Effector memory CD8-positive, alpha-beta T cell (primary cell): ENCODE measurements at regions not wholly inside any gene's neighbourhood (a gene's known extent, or its start where the extent isn't known, plus 50 kb on each side); places are given as distances from the start of the nearest gene placed in this dataset.
"Not testable (repeated sequence)": the region's sequence is repeated elsewhere in the genome, so short reads cannot be mapped to it uniquely, and the experiment has no call there.

Experiments
- ATAC-seq: fragments of 150-1000 bp; cut with Tn5 transposase; replicated peaks from 2 replicates; pipeline ENCODE4 v1.10.0; 2021; ENCODE audit warnings: mild to moderate bottlenecking, moderate library complexity
- DNase-seq, 3 experiments: peaks; one replicate each; pipeline ENCODE4 v3.0.0; 2021
- H3K27ac Mint-ChIP-seq, 2 donors: one replicate each; pipeline ENCODE4 v1.8.0; 2022; ENCODE audit warnings: mild to moderate bottlenecking in 2 of 2, mixed read lengths in 2 of 2, moderate library complexity in 2 of 2
- H3K27me3 Mint-ChIP-seq, 2 donors: one replicate each; pipeline ENCODE4 v1.8.0; 2022; ENCODE audit warnings: mixed read lengths in 2 of 2
- H3K36me3 Mint-ChIP-seq: one replicate; pipeline ENCODE4 v1.8.0; 2022; ENCODE audit warnings: mild to moderate bottlenecking, moderate library complexity, mixed read lengths; ENCODE audit not compliant: insufficient read depth
- H3K4me1 Mint-ChIP-seq, 2 donors: one replicate each; pipeline ENCODE4 v1.8.0; 2022; ENCODE audit warnings: low read depth in 2 of 2, mixed read lengths in 2 of 2
- H3K4me3 Mint-ChIP-seq, 2 donors: one replicate each; pipeline ENCODE4 v1.8.0; 2022; ENCODE audit warnings: mild to moderate bottlenecking in 2 of 2, mixed read lengths in 2 of 2, moderate library complexity in 2 of 2
- H3K9me3 Mint-ChIP-seq, 2 donors: one replicate each; pipeline ENCODE4 v1.8.0; 2022; ENCODE audit warnings: mixed read lengths in 2 of 2

DNA sequence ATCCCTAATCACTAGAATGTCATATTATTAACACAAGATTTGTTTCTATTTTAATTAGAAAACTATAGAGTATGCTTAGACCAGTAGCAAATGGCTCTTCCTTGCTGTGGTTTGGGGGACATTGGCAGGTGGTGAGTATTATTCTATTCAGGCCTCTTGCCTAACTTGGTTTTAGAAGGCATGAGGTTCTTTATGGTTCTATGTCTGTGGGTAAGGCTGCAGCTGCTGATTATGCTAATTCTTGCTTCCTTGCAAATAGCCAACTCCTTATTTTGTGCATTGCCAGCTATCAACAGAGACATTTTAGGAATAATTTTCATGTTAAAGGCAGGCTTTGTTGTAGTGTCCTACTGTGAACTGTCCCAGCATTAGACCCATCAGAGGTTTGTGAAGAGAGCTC is 1344.9 kb downstream of the UQCRFS1 start:
- no peak for DNase-seq
- ATAC-seq = no peak
- Mint-ChIP-seq H3K4me3 (no peak overlapping the region), H3K9me3 (peaks cover 12 to 25% of the 10 kb centered on the region in 2 donors), H3K4me1 (no peaks in the 10 kb centered on the region), H3K27ac (no peak overlapping the region), H3K36me3 (no peaks in the 10 kb centered on the region), H3K27me3 (no peaks in the 10 kb centered on the region)

DNA sequence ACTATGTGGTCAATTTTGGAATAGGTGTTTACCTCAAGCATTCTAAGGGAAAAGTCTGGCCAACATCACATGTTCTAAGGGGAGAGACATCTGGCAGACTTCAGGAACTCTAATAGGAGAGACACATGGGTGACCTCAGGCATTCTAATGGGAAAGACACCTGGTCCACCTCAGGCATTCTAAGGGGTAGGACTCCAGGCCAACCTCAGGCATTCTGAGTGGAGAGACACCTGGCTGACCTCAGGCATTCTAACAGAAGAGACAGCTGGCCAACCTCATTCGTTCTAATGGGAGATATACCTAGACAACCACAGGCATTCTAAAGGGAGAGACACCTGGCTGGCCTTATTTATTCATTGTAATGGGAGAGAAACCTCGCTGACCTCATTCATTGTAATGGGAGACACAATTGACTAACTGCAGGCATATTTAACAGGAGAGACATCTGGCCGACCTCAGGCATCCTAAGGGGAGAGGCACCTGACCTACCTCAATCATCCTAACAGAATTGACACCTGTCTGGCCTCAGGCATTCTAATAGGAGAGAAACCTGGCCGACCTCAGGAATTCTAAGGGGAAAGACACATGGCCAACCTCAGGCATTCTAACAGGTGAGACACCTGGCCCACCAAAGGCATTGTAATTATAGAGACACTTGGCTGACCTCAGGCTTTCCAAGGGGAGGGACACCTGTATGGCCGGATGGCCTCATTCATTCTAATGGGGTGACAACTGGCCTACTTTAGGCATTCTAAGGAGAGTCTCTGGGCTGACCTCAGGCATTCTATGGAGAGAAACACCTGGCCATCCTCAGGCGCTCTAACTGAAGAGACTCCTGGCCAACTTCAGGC is 1346.8 kb downstream of the UQCRFS1 start:
- DNase-seq = no peak
- ATAC-seq = no peak
- peaks cover 12 to 27% of the 10 kb centered on the region in 2 donors for H3K9me3 Mint-ChIP-seq
- H3K27me3 Mint-ChIP-seq = no peaks in the 10 kb centered on the region
- no peaks in the 10 kb centered on the region for H3K4me1 Mint-ChIP-seq
- no peak overlapping the region for H3K27ac Mint-ChIP-seq
- H3K4me3 Mint-ChIP-seq = no peak overlapping the region
- H3K36me3 Mint-ChIP-seq = no peaks in the 10 kb centered on the region

DNA sequence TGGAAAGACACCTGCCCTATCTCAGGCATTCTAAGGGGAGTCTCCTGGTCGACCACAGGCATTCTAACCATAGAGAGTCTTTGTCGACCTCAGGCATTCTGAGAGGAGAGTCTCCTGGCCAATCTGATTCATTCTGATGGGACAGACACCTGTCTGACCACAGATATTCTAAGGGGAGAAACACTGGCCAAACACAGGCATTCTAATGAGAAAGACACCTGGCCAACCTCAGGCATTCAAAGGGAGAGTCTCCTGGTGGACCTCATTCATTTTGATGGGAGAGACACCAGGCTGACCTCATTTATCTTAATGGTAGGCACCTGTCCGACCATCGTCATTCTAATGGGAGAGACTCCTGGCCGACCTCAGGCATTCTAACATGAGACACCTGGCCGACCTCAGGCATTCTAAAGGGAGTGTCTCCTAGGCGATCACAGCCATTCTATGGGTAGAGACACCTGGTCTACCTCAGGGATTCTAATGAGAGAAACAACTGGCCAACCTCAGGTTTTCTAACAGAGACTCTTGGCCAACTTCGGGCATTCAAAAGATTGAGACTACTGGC is 1351.5 kb downstream of the UQCRFS1 start:
- ATAC-seq (no peak), DNase-seq (no peak)
- H3K27ac Mint-ChIP-seq = no peak overlapping the region
- no peaks in the 10 kb centered on the region for H3K27me3 Mint-ChIP-seq
- no peaks in the 10 kb centered on the region for H3K36me3 Mint-ChIP-seq
- no peak overlapping the region for H3K4me3 Mint-ChIP-seq
- peaks cover 30 to 68% of the 10 kb centered on the region in 2 donors for H3K9me3 Mint-ChIP-seq
- no peaks in the 10 kb centered on the region for H3K4me1 Mint-ChIP-seq

DNA sequence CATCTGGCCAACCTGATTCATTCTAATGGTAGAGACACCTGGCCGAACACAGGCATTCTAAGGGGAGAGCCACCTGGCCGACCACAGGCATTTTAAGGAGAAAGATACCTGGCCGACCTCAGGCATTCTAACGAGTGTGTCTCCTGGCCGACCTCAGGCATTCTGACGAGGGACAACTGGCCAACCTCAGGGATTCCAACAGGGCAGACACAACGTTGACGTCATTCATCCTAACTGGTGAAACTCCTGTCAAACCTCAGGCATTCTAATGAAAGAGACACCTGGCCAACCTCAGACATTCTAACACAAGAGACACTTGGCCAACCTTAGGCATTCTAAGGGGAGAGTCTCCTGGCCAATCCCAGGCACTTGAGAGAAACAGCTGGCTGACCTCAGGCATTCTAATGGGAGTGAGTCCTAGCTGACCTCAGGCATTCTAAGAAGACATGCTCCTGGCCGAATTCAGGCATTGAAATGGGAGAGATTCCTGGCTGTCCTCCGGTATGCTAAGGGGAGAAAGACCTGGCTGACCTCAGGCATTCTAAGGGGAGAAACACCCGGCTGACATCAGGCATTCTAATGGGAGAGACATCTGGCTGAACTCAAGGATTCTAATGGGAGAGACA is 1352.5 kb downstream of the UQCRFS1 start:
- Mint-ChIP-seq H3K36me3 (no peaks in the 10 kb centered on the region), H3K27ac (no peak overlapping the region), H3K4me3 (no peak overlapping the region), H3K4me1 (no peaks in the 10 kb centered on the region), H3K9me3 (peaks cover 28 to 68% of the 10 kb centered on the region in 2 donors), H3K27me3 (no peaks in the 10 kb centered on the region)
- DNase-seq (no peak), ATAC-seq (no peak)

DNA sequence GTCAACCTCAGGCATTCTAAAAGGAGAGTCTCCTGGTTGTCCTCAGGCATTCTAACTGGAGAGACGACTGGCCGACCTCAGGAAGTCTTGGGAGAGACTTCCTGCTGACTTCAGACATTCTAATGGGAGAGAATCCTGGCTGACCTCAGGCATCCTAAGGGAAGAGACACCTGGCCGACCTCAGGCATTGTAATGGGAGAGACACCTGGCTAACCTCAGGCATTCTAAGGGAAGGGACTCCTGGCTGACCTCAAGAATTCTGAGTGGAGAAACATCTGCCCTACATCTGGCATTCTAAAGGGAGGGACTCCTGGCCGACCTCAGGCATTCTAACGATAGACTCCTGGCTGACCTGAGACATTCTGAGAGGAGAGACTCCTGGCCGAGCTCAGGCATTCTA is 1353.3 kb downstream of the UQCRFS1 start:
- H3K27ac Mint-ChIP-seq = no peak overlapping the region
- no peak for ATAC-seq
- no peaks in the 10 kb centered on the region for H3K27me3 Mint-ChIP-seq
- no peaks in the 10 kb centered on the region for H3K36me3 Mint-ChIP-seq
- peaks cover 32 to 69% of the 10 kb centered on the region in 2 donors for H3K9me3 Mint-ChIP-seq
- no peaks in the 10 kb centered on the region for H3K4me1 Mint-ChIP-seq
- H3K4me3 Mint-ChIP-seq = no peak overlapping the region
- no peak for DNase-seq

DNA sequence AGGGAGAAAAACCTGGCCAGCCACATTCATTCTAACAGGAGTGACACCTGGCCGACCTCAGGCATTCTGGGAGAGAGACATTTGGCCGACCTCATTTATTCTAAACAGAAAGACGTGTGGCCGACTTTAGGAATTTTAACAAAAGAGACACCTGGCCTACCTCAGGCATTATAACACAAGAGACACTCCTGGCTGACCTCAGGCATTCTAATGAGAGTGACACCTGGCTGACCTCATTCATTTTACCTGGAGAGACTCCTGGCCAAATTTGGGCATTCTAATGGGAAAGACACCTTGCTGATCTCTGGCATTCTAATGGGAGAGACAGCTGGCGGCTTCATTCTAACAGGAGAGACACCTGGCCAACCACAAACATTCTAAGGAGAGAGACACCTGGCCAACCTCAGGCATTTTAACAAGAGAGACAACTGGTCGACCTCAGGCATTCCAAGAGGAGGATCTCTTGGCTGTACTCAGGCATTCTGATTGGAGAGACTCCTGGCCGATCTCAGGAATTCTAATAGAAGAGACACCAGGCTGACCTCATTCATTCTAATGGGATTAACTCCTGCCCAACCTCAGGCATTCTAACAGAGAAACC is 1353.9 kb downstream of the UQCRFS1 start:
- peaks cover 34 to 71% of the 10 kb centered on the region in 2 donors for H3K9me3 Mint-ChIP-seq
- H3K27me3 Mint-ChIP-seq = no peaks in the 10 kb centered on the region
- H3K36me3 Mint-ChIP-seq = no peaks in the 10 kb centered on the region

DNA sequence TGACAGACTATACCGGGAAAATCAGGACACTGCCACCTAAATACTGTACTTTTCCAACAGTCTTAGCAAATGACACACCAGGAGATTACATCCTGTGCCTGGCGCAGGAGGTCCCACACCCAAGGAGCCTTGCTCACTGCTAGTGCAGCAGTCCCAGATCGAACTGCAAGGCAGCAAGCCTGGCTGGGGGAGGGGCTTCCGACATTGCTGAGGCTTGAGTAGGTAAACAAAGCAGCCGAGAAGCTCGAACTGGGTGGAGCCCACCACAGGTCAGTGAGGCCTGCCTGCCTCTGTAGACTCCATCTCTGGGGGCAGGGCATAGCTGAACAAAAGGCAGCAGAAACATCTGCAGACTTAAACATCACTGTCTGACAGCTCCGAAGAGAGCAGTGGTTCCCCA is 1360.0 kb downstream of the UQCRFS1 start:
- peaks cover 25 to 45% of the 10 kb centered on the region in 2 donors for H3K9me3 Mint-ChIP-seq
- H3K36me3 Mint-ChIP-seq = not testable (repeated sequence)

More for the DNA sequence above, 1353.9 kb downstream of the UQCRFS1 start:
- no peak for ATAC-seq
- no peak overlapping the region for H3K4me3 Mint-ChIP-seq
- DNase-seq = no peak
- no peak overlapping the region for H3K27ac Mint-ChIP-seq
- H3K4me1 Mint-ChIP-seq = no peaks in the 10 kb centered on the region

DNA sequence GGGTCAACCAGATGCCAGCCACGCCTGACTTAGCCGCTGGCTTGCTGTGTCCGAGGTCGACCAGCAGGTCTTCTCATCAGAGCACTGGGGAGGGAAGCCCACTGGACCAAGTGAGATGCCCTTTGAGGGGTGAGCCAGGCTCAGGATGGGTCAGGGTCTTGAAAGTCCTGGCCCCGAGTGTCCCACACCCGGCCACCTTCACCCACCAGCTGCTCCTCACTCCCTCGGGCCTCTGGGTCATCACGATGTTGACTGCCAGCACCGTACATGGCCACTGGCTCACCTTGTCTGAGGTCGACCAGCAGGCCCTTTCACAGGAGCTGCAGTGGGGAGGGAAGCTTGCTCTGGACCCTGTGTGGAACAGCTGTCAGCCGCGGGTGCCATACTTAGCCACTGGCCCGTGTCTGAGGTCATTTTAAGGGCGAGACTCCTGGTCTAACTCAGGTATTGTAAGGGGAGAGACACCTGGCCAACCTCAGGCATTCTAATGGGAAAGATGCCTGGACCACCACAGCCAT is 1361.3 kb downstream of the UQCRFS1 start:
- peaks cover 21 to 36% of the 10 kb centered on the region in 2 donors for H3K9me3 Mint-ChIP-seq
- no peaks in the 10 kb centered on the region for H3K4me1 Mint-ChIP-seq
- H3K27ac Mint-ChIP-seq = no peak overlapping the region
- no peaks in the 10 kb centered on the region for H3K27me3 Mint-ChIP-seq
- peaks cover under 1% of the 10 kb centered on the region for H3K36me3 Mint-ChIP-seq
- H3K4me3 Mint-ChIP-seq = no peak overlapping the region
- ATAC-seq (no peak), DNase-seq (no peak)

More for the DNA sequence above, 1360.0 kb downstream of the UQCRFS1 start:
- not testable (repeated sequence) for DNase-seq, H3K4me3 Mint-ChIP-seq, ATAC-seq, H3K4me1 Mint-ChIP-seq, H3K27ac Mint-ChIP-seq, H3K27me3 Mint-ChIP-seq

DNA sequence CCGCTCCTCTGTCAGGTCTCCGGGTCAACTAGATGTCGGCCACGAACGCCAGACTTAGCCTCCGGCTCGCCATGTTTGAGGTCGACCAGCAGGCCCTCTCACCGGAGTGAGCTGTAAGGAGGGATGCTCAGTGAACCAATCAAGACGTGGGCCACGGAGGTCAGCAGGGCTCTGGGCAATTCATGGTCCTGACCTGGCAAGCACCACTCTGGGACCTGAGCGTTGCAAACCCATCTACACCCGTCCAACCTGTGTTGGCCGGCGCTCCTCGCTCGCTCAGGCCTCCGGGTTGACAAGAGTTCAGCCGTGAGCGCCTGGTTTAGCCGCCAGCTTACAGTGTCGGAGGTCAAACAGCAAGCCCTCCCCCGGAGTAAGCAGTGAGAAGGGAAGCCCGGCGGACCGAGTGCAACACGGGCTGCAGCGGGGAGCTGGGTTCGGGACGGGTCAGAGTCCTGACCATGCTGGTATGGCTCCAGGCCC is 1361.9 kb downstream of the UQCRFS1 start:
- H3K4me3 Mint-ChIP-seq = no peak overlapping the region
- no peaks in the 10 kb centered on the region for H3K4me1 Mint-ChIP-seq
- ATAC-seq = no peak
- H3K27ac Mint-ChIP-seq = no peak overlapping the region
- no peak for DNase-seq
- H3K36me3 Mint-ChIP-seq = peaks cover 3% of the 10 kb centered on the region
- peaks cover 20 to 30% of the 10 kb centered on the region in 2 donors for H3K9me3 Mint-ChIP-seq
- no peaks in the 10 kb centered on the region for H3K27me3 Mint-ChIP-seq

DNA sequence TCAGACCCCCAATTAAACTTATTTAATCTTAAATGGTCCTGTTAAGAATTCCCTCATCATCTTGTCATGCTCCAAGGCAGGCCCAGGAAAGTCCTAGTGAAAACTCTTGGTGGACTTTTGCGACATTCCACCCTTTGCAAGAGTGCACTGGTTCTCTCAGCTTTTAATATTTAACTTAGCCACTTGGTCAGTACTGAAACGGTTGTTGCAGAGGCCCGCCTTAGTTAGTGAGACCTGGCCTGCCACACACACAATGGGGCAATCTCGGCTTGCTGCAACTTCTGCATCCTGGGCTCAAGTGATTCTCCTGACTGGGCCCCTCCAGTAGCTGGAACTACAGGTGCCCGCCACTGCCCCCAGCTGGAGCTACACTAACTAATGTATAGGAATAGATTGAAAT is 1366.0 kb downstream of the UQCRFS1 start:
- ATAC-seq = no peak
- H3K27ac Mint-ChIP-seq = no peak overlapping the region
- H3K4me1 Mint-ChIP-seq = no peaks in the 10 kb centered on the region
- H3K4me3 Mint-ChIP-seq = no peak overlapping the region
- DNase-seq = no peak
- peaks cover 27 to 41% of the 10 kb centered on the region in 2 donors for H3K9me3 Mint-ChIP-seq
- peaks cover 3% of the 10 kb centered on the region for H3K36me3 Mint-ChIP-seq
- H3K27me3 Mint-ChIP-seq = peaks cover 0 to 7% of the 10 kb centered on the region in 2 donors

DNA sequence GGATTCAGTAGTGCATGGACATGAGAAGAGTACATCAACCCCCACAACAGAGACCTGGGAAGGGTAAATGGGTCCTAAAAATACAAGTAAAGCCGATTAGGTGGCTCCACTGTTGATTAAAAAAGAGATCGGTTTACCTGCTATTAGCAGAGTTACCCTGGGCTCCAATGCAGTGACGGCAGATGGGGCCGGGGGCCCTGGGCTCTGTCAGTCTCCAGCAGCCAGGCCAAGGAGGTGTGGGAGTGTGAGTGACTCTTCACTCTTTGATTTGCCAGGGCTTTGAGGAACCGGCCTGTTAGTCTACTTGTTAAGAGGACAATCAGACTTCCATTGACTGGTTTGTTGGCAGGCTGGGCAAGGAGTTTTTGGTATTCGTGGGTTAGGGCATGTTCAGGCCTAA is 1368.7 kb downstream of the UQCRFS1 start:
- H3K4me1 Mint-ChIP-seq = no peaks in the 10 kb centered on the region
- H3K36me3 Mint-ChIP-seq = peaks cover 3% of the 10 kb centered on the region
- no peak for DNase-seq
- no peak overlapping the region for H3K27ac Mint-ChIP-seq
- H3K27me3 Mint-ChIP-seq = peaks cover 0 to 7% of the 10 kb centered on the region in 2 donors
- no peak for ATAC-seq
- peaks cover 29 to 40% of the 10 kb centered on the region in 2 donors for H3K9me3 Mint-ChIP-seq
- H3K4me3 Mint-ChIP-seq = no peak overlapping the region

DNA sequence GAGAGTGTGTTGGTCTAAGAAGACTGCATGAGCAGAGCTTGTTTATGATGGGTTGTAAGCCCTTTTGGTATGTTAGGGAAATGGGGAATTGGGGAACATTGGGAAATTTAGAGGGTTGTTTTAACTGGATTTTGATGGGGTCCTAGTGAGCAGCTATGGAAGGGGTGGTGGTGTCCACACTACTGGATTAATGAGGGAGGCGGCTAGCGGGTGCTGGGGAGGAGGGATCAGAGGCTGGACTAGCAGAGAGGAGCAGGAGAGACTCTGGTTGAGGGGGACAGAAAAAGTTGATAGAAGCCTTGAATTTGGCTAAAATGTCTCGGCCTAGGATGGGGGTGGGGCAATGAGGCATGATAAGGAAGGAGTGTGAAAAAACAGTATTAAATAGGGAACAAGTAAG is 1369.1 kb downstream of the UQCRFS1 start:
- Mint-ChIP-seq H3K27ac (no peak overlapping the region), H3K27me3 (peaks cover 0 to 7% of the 10 kb centered on the region in 2 donors), H3K4me1 (no peaks in the 10 kb centered on the region), H3K4me3 (no peak overlapping the region), H3K36me3 (peaks cover 3% of the 10 kb centered on the region), H3K9me3 (peaks cover 29 to 40% of the 10 kb centered on the region in 2 donors)
- no peak for DNase-seq
- no peak for ATAC-seq

DNA sequence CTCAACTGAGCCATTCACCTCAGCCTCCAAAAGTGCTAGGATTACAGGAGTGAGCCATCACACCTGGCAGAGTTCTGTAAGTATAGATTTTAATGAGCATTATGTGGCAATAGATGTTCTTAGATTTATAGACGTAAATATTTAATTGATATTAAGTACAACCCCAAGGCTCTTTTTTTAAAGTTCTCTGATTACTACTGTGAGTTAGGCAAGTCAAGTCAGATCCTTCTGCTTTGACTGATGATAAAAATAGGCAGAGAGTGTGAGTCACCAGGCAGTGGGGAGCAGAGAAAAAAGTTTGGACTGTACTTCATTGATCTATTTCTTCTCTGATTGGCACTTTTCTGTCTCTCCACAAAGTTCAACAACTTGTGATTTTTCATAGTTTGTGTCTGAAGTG is 1379.9 kb downstream of the UQCRFS1 start:
- Mint-ChIP-seq H3K36me3 (no peaks in the 10 kb centered on the region), H3K4me1 (no peaks in the 10 kb centered on the region), H3K27ac (no peak overlapping the region), H3K4me3 (no peak overlapping the region), H3K9me3 (peaks cover 4 to 19% of the 10 kb centered on the region in 2 donors), H3K27me3 (no peaks in the 10 kb centered on the region)
- ATAC-seq (no peak), DNase-seq (no peak)
